COR-L47 (cell line): ENCODE measurements at regions not wholly inside any gene's neighbourhood (a gene's known extent, or its start where the extent isn't known, plus 50 kb on each side); places are given as distances from the start of the nearest gene placed in this dataset.
"Not testable (repeated sequence)": the region's sequence is repeated elsewhere in the genome, so short reads cannot be mapped to it uniquely, and the experiment has no call there.

Experiments
- DNase-seq: peaks from one replicate; lab custom pipeline; 2025; lab: John Stamatoyannopoulos, UW

- no peak for DNase-seq
These were observed 50.7 kb upstream of the VPREB1 start for GRCh38 chr22:22193923-22194322.

- DNase-seq, result not testable (repeated sequence)
These were observed 51.1 kb upstream of the VPREB1 start for GRCh38 chr22:22193462-22193861.

GRCh38 chr22:22193006-22193405, 51.6 kb upstream of the VPREB1 start:
- DNase-seq, result not testable (repeated sequence)

- not testable (repeated sequence) for DNase-seq
These were observed 54.8 kb upstream of the VPREB1 start for GRCh38 chr22:22189796-22190195.

DNA sequence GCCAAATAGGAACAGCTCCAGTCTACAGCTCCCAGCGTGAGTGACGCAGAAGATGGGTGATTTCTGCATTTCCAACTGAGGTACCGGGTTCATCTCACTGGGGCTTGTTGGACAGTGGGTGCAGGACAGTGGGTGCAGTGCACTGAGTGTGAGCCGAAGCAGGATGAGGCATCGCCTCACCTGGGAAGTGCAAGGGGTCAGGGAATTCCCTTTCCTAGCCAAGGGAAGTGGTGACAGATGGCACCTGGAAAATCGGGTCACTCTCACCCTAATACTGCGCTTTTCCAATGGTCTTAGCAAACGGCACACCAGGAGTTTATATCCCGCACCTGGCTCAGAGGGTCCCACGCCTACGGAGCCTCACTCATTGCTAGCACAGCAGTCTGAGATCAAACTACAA, 56.7 kb upstream of the VPREB1 start:
- DNase-seq, result not testable (repeated sequence)

GRCh38 chr22:22187299-22187698, 57.3 kb upstream of the VPREB1 start:
- no peak for DNase-seq

DNA sequence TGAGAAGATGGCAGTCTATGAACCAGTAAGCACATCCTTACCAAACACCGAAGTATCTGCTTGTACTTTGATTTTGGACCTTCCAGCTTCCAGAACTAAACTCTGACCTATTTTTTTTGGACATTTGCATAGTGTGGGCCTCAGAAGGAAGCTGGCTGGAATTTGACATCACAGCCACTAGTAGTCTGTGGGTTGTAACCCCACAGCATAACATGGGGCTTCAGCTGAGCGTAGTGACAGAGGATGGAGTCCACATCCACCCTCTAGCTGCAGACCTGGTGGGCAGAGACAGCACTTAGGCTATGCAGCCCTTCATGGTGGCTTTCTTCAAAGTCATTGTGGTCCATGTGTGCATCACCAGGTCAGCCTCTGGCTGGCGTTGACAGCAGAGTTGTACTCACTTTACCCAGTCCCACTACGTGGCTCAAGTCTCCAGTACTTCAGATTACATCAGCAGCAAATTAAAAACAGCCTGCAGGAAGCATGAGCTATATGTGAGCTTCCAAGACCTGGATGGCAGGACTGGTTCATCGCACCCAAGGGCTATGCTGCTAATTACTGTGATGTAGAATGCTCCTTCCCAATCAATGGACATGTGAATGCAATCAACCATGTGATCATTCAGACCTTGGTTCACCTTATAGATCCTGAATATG, 58.6 kb upstream of the VPREB1 start:
- no peak for DNase-seq

GRCh38 chr22:22185217-22185616, 59.4 kb upstream of the VPREB1 start:
- no peak for DNase-seq

DNA sequence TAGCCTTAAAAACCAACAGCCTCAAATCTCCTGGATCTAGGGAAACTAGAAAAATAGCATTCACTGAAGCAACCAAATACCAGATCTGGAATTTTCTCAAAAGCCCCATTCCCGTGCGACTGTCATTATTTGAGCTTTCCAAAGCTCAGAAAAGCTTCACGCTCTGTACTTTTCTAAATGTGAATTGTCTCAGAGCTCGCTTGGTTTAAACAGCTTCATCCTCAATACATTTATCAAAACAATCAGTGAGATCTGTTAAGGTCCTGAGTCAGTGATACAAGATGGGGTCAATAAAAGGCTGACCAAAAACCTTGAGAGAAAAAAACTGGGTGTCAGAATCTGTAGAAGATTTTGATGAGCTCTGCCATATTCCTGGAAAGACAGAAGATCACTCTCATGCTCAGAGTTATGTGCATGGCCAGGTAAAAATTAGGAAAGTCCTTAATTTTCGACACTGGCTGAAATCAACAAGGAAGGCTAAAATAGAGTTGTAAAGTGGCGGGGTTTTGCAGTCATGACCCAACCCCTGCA, 60.2 kb upstream of the VPREB1 start:
- no peak for DNase-seq

- no peak for DNase-seq
These were observed 61.7 kb upstream of the VPREB1 start for GRCh38 chr22:22182990-22183264.

- DNase-seq, result no peak
These were observed 62.2 kb upstream of the VPREB1 start for GRCh38 chr22:22182218-22182989.

- DNase-seq, result no peak
These were observed 63.2 kb upstream of the VPREB1 start for GRCh38 chr22:22181341-22181850.

GRCh38 chr22:22180738-22181285, 63.8 kb upstream of the VPREB1 start:
- no peak for DNase-seq

- DNase-seq, result no peak
These were observed 64.7 kb upstream of the VPREB1 start for GRCh38 chr22:22179858-22180257.

GRCh38 chr22:22178992-22179391, 65.6 kb upstream of the VPREB1 start:
- DNase-seq, result no peak

DNA sequence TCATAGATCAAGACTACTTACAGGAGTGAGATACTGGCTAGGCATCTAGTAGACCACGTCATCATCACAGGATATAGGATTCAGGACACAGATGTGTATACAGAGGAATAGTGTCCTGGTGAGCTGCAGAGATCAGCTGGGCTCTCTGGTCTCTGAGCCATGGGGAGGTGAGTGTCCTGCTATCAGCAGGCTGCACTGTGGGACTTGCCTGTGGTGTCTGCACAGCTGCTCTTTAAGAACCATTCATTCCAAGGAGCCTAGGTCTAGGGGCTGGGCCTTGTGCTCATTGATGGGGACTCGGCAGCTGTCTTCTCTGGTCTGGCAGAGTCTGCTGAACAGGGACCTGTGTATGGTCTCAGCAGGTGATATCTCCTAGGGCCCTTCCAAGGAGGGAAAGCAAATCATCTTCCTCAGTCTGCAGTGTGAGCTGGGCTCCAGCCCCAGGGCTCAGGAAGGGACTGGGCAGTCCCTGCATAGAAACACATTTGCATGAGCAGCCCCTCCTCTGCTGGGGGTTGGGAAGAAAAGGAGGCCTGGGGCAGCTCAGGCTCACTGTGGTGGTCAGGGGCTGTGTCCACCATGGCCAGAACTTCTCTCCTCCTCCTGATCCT, 66.1 kb upstream of the VPREB1 start:
- DNase-seq, result no peak

GRCh38 chr22:22176929-22177616, 67.5 kb upstream of the VPREB1 start:
- no peak for DNase-seq

GRCh38 chr22:22172896-22173628, 71.5 kb upstream of the VPREB1 start:
- DNase-seq, result not testable (repeated sequence)

DNA sequence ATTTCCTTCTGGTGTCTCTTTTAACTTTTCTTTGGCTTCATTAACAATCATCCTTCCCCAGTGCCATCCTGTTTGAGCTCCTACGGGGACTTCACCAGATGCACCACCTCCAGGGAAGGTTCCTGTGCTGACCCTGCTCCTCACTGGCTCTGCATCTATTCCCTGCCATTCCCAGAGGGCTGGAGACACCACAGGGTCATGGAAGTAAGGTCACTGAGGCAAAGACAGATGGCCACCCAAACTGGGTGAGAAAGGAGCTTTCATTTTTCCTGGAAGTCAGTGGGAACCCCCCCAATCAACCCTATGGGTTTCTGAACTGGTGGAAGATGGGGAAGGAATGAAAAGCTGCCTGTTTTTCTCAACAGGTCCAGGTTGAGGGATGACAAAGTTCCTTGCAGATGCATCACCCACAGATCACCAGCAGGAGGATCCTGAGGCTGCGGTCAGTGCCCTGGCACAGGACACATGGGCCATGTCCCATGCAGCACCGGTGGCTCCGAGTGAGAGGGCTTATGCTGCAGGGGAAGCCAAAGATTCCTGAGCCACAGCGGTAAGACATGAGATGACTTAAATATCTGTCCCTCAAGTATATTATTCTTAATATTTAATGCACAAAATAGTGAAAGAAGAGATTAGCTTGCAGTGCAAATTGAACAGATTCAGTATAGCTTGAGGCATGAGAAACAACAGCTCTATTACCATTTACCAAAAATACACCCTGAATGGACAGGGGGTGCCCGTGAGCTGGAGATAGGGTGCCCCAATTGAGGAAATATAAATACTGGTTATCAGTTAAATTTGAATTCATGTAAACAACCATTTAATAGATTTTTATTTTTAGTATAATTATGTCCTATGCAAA, 73.0 kb upstream of the VPREB1 start:
- no peak for DNase-seq

GRCh38 chr22:22169923-22170322, 74.7 kb upstream of the VPREB1 start:
- DNase-seq, result no peak
